Activated CD8-positive, alpha-beta T cell treated with anti-CD3 and anti-CD28 coated beads for 36 hours (primary cell): ENCODE measurements at regions not wholly inside any gene's neighbourhood (a gene's known extent, or its start where the extent isn't known, plus 50 kb on each side); places are given as distances from the start of the nearest gene placed in this dataset.

Source experiments
- ATAC-seq: fragments of 200-7000 bp; cut with Tn5 transposase; one replicate; pipeline ENCODE4 v1.10.0; 2021; ENCODE audit warnings: mild to moderate bottlenecking, moderate library complexity
- CTCF ChIA-PET: fragments of 350-600 bp; sonication (Branson Sonifier 250); formaldehyde crosslinking; loops from one replicate; lab custom pipeline; 2021; ENCODE audit warnings: antibody characterized with exemption; lab: Charles Lee
- POLR2A ChIA-PET: fragments of 350-600 bp; sonication (Branson Sonifier 250); formaldehyde crosslinking; loops from one replicate; lab custom pipeline; 2021; ENCODE audit warnings: antibody characterized with exemption; lab: Charles Lee
- DNase-seq: peaks from one replicate; pipeline ENCODE4 v3.0.0-alpha.2; 2020
- H3K27ac Mint-ChIP-seq: one replicate; pipeline ENCODE4 v1.8.0; 2021; ENCODE audit warnings: mild to moderate bottlenecking, mixed read lengths
- H3K27me3 Mint-ChIP-seq: one replicate; pipeline ENCODE4 v1.8.0; 2021; ENCODE audit warnings: mixed read lengths
- H3K36me3 Mint-ChIP-seq: one replicate; pipeline ENCODE4 v1.8.0; 2021; ENCODE audit warnings: low read depth, mixed read lengths
- H3K4me1 Mint-ChIP-seq: one replicate; pipeline ENCODE4 v1.8.0; 2021; ENCODE audit warnings: low read depth, mixed read lengths
- H3K4me3 Mint-ChIP-seq: one replicate; pipeline ENCODE4 v1.8.0; 2021; ENCODE audit warnings: mild to moderate bottlenecking, moderate library complexity, mixed read lengths
- H3K9me3 Mint-ChIP-seq: one replicate; pipeline ENCODE4 v1.8.0; 2021; ENCODE audit warnings: mixed read lengths
- CTCF ChIP-seq: fragments of 200-600 bp; IDR thresholded peaks from one replicate; pipeline ENCODE4 v1.8.0; 2022; ENCODE audit warnings: antibody characterized with exemption, mild to moderate bottlenecking
- intact Hi-C: fragments of 100-400 bp; cut with micrococcal nuclease; formaldehyde crosslinking; loops from one replicate; pipeline ENCODE4 v1.10.0; 2022

DNA sequence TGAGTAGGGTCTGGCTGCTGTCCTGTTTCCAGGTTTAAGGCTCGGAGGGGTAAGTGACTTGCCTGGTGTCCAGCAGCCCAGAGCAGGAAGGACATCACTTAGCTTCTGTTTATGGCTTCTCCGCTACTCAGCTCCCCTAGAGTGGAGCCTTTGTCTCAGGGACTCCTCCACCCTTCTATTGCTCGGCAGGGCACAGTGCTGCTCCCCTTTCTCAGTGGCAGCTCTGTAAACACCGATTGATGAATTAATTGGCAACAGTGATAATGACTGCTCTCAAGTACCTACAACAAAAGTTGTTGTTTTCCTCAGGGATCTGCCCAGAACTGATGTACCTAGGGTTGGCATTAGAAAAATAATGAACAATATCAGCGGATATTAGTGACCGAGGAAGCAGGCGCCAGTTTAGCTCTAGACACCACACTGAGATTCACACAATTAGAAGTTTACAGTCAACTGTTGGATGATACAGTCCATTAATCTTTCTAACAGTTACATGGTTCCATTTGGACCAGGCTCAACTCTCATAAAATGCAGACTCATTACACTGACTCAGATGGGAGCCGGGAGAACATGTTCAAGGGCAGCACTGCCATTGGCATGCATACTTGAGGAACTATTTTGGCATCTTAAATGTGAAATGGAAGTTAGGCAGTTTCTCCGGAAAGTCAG is 265.7 kb downstream of the MTX2 start:
- Mint-ChIP-seq H3K9me3 (no peaks in the 10 kb centered on the region), H3K27ac (no peak overlapping the region), H3K36me3 (no peaks in the 10 kb centered on the region), H3K4me3 (no peak overlapping the region), H3K27me3 (peaks cover 8% of the 10 kb centered on the region), H3K4me1 (no peaks in the 10 kb centered on the region)
- POLR2A ChIA-PET = interaction anchor here (0.7 to 1.1 kb wide), 2 partner anchors 15 to 54 kb away, joined by 3 read pairs; no protein-coding TSS in a partner anchor
- intact Hi-C loops = no loop called here
- DNase-seq (no peak), ATAC-seq (no peak)
- CTCF ChIA-PET = interaction anchor here (1.1 to 1.6 kb wide), 2 partner anchors 19 to 80 kb away, joined by 6 to 10 read pairs; no protein-coding TSS in a partner anchor
- TF ChIP-seq CTCF = no peak

DNA sequence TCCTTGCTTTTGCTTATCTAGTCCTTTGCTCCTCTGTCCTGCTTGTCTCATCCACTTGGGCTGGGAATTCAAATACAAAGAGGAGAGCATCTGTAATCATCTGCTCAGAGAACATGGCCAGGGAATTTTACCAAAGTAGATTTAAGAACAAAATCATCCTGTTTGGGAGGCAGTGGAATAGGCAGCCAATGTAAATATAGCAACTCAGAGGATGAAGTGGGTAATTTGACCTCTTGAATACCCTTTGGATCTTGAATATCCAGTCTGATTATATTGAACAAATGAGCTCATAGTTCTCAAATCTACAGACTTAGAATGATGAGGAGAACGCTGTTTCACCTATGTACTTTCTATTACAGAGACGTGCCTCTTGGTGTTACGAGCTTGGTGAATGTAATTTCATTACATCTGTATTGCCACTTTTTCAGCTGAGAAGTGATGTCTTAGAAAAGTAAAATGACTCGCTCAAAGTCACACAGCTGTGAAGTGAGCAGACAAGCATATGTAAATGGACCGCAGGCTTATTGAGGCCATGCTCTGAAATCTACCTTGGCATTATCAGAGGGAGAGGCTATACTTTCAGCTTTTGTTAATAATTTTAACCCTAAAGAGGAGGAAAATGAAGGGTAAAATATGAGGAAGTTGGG is 266.3 kb downstream of the MTX2 start:
- H3K4me3 Mint-ChIP-seq = no peak overlapping the region
- intact Hi-C loops = no loop called here
- DNase-seq (no peak), ATAC-seq (no peak)
- H3K27me3 Mint-ChIP-seq = peaks cover 7% of the 10 kb centered on the region
- no peaks in the 10 kb centered on the region for H3K9me3 Mint-ChIP-seq
- H3K27ac Mint-ChIP-seq = no peak overlapping the region
- POLR2A ChIA-PET = no interaction called here
- H3K36me3 Mint-ChIP-seq = no peaks in the 10 kb centered on the region
- no peak for TF ChIP-seq CTCF
- no peaks in the 10 kb centered on the region for H3K4me1 Mint-ChIP-seq
- CTCF ChIA-PET = no interaction called here

DNA sequence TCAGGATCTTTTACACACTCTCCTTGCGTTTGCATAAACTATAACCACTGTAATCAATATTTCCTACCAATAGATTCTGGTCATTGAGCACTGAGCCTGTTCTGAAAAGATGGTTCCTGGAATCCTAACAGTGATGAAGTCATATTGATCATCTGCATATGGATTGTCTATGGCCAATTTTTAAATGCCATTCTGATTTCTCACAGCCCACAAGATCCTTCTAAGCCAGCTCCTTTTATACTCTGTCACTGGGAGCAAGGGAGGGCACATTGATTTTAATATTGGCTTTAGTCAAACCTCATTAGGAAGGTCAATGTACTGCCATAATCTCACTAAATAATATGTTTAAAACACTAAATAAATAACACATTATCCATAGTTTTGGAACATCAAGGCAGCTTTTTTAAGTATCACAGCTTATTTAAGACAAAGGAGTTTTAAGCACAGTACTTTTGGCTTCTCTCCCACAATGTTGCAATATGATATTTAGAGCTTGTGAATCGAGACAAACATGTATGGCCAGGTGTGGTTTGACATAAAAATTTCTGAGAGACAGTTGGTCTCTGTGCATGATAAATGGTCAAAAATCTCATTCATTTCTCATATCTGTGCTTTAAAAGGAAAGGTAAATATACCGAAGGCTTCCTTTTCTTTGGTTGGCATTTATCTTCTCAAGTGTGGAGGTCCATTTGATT is 267.3 kb downstream of the MTX2 start:
- CTCF ChIA-PET = no interaction called here
- Mint-ChIP-seq H3K4me1 (no peaks in the 10 kb centered on the region), H3K4me3 (no peak overlapping the region), H3K27me3 (peaks cover 6% of the 10 kb centered on the region), H3K9me3 (no peaks in the 10 kb centered on the region), H3K36me3 (no peaks in the 10 kb centered on the region), H3K27ac (no peak overlapping the region)
- no peak for TF ChIP-seq CTCF
- POLR2A ChIA-PET = no interaction called here
- intact Hi-C loops = no loop called here
- DNase-seq = no peak
- no peak for ATAC-seq

- ChIA-PET POLR2A (no interaction called here), CTCF (no interaction called here)
- no peaks in the 10 kb centered on the region for H3K36me3 Mint-ChIP-seq
- no peak overlapping the region for H3K4me3 Mint-ChIP-seq
- DNase-seq (no peak), ATAC-seq (no peak)
- no peak for TF ChIP-seq CTCF
- no peaks in the 10 kb centered on the region for H3K9me3 Mint-ChIP-seq
- intact Hi-C loops = no loop called here
- no peaks in the 10 kb centered on the region for H3K4me1 Mint-ChIP-seq
- H3K27me3 Mint-ChIP-seq = peaks cover 8% of the 10 kb centered on the region
- no peak overlapping the region for H3K27ac Mint-ChIP-seq
These were observed 268.7 kb downstream of the MTX2 start for GRCh38 chr2:176537932-176538331.

DNA sequence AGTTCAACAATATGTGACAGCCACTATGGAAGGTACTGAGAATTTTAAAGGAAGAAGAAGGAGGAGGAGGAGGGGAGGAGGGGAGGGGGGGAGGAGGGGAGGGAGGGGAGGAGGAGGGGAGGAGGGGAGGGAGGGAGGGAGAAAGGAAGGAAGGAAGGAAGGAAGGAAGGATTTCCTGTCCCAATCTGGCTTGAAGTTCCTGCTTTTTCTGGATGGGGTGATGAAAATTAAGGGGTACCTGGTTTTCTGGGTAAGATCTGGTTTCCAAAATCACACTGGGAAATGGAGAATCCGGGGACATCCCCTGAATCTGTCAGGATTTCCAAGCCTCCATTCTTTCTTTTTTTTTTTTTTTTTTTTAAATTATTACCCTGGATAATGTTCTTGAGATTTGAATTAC is 271.8 kb downstream of the MTX2 start:
- POLR2A ChIA-PET = no interaction called here
- H3K4me3 Mint-ChIP-seq = no peak overlapping the region
- no peak for TF ChIP-seq CTCF
- no peaks in the 10 kb centered on the region for H3K36me3 Mint-ChIP-seq
- CTCF ChIA-PET = interaction anchor here (1.1 kb wide), 1 partner anchor 111 kb away, joined by 4 read pairs; no protein-coding TSS in a partner anchor
- H3K27ac Mint-ChIP-seq = no peak overlapping the region
- H3K27me3 Mint-ChIP-seq = peaks cover 8% of the 10 kb centered on the region
- no peaks in the 10 kb centered on the region for H3K9me3 Mint-ChIP-seq
- DNase-seq = no peak
- intact Hi-C loops = no loop called here
- no peak for ATAC-seq
- no peaks in the 10 kb centered on the region for H3K4me1 Mint-ChIP-seq
